Esophagus mucosa (tissue), 1 donor: ENCODE measurements at regions not wholly inside any gene's neighbourhood (a gene's known extent, or its start where the extent isn't known, plus 50 kb on each side); places are given as distances from the start of the nearest gene placed in this dataset.

Experiments
- ATAC-seq: fragments of 200-7000 bp; cut with Tn5 transposase; one replicate; pipeline ENCODE4 v1.9.1; 2020
- donor health status: DM: yes; HTN: yes; CAD: no.

GRCh38 chr11:122270535-122270934 lies 154.5 kb upstream of the BLID start:
- ATAC-seq, result no peak

- no peak for ATAC-seq
Measured at GRCh38 chr11:122269824-122270223, 153.8 kb upstream of the BLID start.

- ATAC-seq, result no peak
Measured at GRCh38 chr11:122268601-122269130, 152.7 kb upstream of the BLID start.

GRCh38 chr11:122267602-122268001 lies 151.6 kb upstream of the BLID start:
- no peak for ATAC-seq

- no peak for ATAC-seq
Measured at GRCh38 chr11:122265981-122266380, 150.0 kb upstream of the BLID start.

- ATAC-seq, result no peak
Measured at GRCh38 chr11:122264121-122264520, 148.1 kb upstream of the BLID start.

- peak; percentile 65 for ATAC-seq
Measured at GRCh38 chr11:122261546-122261945, 145.5 kb upstream of the BLID start.

- no peak for ATAC-seq
Measured at GRCh38 chr11:122259195-122259821, 143.3 kb upstream of the BLID start.

GRCh38 chr11:122258446-122259194 lies 142.6 kb upstream of the BLID start:
- ATAC-seq, result no peak

GRCh38 chr11:122253589-122254231 lies 137.7 kb upstream of the BLID start:
- peak; percentile 64 for ATAC-seq

- peak; percentile 92 for ATAC-seq
Measured at GRCh38 chr11:122248939-122249338, 132.9 kb upstream of the BLID start.

- no peak for ATAC-seq
Measured at GRCh38 chr11:122248131-122248530, 132.1 kb upstream of the BLID start.

GRCh38 chr11:122246874-122247273 lies 130.9 kb upstream of the BLID start:
- ATAC-seq, result no peak

- ATAC-seq, result no peak
Measured at GRCh38 chr11:122242731-122243130, 126.7 kb upstream of the BLID start.

- no peak for ATAC-seq
Measured at GRCh38 chr11:122241566-122241965, 125.6 kb upstream of the BLID start.

GRCh38 chr11:122240638-122241037 lies 124.6 kb upstream of the BLID start:
- no peak for ATAC-seq

GRCh38 chr11:122235615-122236014 lies 119.6 kb upstream of the BLID start:
- ATAC-seq, result no peak

GRCh38 chr11:122234780-122235179 lies 118.8 kb upstream of the BLID start:
- ATAC-seq, result no peak

GRCh38 chr11:122234257-122234656 lies 118.2 kb upstream of the BLID start:
- ATAC-seq, result no peak

- ATAC-seq, result no peak
Measured at GRCh38 chr11:122232985-122233384, 117.0 kb upstream of the BLID start.

- ATAC-seq, result no peak
Measured at GRCh38 chr11:122230385-122230755, 114.4 kb upstream of the BLID start.

- ATAC-seq, result peak; percentile 20
Measured at GRCh38 chr11:122229481-122230384, 113.7 kb upstream of the BLID start.

GRCh38 chr11:122229078-122229477 lies 113.1 kb upstream of the BLID start:
- no peak for ATAC-seq
